GM19467 (cell line): ENCODE measurements at regions not wholly inside any gene's neighbourhood (a gene's known extent, or its start where the extent isn't known, plus 50 kb on each side); places are given as distances from the start of the nearest gene placed in this dataset.
"Not testable (repeated sequence)": the region's sequence is repeated elsewhere in the genome, so short reads cannot be mapped to it uniquely, and the experiment has no call there.

Experiments used
- ATAC-seq: cut with Tn5 transposase; IDR thresholded peaks from one replicate; pipeline ENCODE4 v1.9.1; 2021; ENCODE audit warnings: mild to moderate bottlenecking, moderate library complexity; ENCODE audit not compliant: unreplicated experiment

GRCh38 chr9:27671636-27672035, 98.4 kb upstream of the C9orf72 start:
- no peak for ATAC-seq

GRCh38 chr9:27672718-27673117, 99.4 kb upstream of the C9orf72 start:
- no peak for ATAC-seq

GRCh38 chr9:27673641-27674040, 100.4 kb upstream of the C9orf72 start:
- no peak for ATAC-seq

DNA sequence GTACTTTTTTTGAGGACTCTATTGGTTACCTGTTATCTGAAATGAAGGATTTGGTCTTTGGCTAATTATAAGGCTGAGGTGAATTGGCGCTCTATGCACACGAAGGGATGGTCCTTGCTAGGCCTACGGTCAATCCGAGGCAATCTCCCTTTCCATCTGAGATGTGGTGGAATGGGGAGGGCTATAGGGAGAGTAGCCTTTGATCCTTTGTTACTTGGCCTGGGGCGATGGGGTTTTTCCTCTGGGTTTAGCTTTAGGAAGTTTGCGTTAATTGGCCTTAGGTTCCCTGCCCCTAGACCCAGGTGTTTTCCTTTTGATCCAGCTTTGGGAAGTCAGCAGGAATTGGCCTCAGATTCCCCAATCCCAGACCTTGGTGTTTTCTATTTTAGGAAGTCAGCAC, 102.1 kb upstream of the C9orf72 start:
- ATAC-seq: no peak

DNA sequence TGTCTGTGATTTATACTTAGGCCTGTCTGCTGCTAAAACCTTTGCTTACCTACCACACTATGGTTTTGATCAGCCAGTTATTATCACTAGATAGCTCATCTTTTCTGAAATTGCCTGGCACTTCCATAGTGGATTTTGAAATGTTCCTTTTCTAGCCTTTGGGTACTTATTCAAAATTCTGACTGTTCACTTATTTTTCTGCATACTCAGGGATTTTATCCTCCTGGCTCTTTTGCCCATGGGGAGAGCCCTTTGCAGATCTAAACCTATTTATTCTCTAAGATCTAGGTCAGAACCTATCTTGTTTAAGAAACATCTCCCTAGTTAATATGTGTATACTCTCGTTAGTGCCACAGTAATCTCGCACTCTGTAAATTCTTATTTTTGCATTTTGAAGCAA, 103.5 kb upstream of the C9orf72 start:
- no peak for ATAC-seq

DNA sequence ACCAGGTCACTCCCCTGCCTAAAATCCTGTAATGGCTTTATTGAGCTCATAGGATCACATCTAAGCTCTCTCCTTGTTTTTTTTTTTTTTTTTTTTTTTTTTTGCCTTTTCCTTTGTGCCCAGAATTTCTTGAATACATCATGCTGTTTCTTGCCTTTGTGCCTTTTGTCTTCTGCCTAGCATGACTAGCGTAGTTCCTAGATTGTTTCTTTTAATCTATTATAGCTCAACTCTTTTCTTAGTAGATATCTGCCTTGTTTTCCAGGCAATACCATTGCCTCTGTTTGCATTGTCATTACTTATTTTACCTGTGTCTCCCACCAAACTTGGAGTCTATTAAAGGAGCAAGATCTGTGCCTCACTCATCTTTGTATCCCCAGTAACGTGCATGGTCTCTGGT, 106.1 kb upstream of the C9orf72 start:
- no peak for ATAC-seq

DNA sequence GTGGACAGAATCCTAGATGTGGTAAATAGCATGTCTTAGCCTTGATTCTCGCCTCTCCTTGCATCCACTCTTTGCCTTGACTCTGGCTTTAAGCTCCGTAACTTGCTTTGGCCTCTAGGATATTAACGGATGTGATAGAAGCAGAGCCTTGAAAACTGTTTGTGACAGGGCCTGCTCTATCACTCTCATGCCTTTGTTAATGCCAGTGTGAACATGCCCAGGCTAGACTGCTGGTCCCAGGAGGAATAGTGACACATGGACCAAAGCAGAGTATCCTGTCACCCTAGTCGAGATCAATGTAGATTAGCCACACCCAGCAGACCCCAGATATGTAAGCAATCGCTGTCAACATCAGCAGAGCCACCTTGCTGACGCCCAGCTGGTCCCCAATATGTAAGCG, 109.9 kb upstream of the C9orf72 start:
- ATAC-seq: no peak

DNA sequence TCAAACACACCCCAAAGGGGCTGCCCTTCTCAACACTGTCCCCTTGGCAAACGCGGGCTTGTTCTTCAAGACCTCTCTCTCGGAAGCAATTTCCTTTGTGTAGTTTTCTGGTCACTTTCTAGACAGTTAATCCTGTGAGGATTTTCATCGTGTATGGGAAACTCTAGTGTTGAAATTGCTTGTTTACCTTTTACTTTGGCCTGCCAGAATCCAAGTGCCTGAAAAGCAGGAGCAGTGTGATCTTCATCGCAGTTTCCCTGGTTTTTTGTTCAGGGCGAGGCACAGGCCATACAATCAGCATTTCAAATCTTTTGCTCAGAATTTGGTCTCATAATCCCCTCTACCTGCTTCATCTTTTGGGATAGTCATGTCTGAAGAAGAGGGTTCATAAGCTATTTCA, 115.7 kb upstream of the C9orf72 start:
- ATAC-seq: no peak

DNA sequence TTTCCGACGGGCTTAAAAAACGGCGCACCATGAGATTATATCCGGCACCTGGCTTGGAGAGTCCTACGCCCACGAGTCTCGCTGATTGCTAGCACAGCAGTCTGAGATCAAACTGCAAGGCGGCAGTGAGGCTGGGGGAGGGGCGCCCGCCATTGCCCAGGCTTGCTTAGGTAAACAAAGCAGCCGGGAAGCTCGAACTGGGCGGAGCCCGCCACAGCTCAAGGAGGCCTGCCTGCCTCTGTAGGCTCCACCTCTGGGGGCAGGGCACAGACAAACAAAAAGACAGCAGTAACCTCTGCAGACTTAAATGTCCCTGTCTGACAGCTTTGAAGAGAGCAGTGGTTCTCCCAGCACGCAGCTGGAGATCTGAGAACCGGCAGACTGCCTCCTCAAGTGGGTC, 117.5 kb upstream of the C9orf72 start:
- ATAC-seq: not testable (repeated sequence)

GRCh38 chr9:27699621-27700020, 126.3 kb upstream of the C9orf72 start:
- no peak for ATAC-seq

DNA sequence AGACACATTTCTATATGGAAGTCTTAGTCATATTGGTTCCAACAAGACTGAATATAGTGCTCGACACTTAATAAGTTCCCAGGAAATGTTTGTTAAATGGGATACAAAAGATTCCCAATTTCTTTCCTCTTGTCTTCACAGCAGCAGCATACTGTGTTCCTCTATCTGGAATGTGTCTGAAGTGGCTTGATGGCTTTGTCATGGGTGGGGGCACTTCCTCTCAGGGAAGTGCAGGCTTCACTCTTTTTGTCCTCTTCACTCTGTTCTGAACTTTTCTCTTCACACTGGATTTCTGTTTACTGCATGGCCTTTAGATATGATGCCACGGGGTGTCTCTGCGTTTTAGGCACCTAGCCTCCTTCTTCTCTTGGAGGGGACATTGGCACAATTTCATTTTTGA, 127.7 kb upstream of the C9orf72 start:
- ATAC-seq: no peak

- ATAC-seq: no peak
These were observed 128.3 kb upstream of the C9orf72 start for GRCh38 chr9:27701587-27701986.

- no peak for ATAC-seq
These were observed 130.1 kb upstream of the C9orf72 start for GRCh38 chr9:27703216-27703980.

DNA sequence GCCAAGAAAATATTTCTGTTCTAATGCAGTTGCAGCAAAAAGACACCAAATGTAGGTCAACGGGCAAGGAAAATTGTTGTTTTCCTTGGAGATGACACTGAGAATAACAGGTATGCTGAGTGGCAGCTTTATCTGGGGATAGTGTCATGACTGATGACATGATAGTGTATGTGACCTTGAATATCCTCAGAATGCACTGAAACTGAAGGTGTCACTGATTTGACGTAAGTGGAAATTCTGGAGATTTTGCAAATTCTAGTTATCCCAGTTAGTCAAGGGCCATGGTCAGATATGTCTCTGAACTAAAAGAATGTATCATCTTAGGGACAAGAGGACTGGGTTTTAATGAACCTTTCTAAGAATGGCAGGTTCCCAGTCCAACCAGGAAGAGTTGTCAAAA, 138.0 kb upstream of the C9orf72 start:
- no peak for ATAC-seq

DNA sequence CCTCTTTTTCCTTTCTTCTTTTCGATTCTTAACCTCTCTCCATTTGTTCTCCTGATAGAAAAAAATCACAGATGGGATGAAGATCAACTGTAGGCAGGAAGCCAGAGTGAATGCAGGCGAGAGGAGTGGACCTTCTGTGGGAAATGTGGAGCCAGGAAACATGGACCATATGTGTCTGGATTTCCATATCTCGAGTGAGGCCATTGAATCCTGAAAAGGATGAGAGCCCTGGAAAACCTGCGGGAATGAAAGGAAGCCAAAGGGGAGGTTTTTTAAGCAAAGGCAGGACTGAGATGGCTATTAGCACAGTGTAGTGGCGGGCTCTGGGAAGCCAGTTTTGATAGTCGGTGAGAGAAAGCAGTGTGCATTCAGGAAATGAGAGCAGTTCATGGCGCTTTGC, 139.5 kb upstream of the C9orf72 start:
- ATAC-seq: no peak

DNA sequence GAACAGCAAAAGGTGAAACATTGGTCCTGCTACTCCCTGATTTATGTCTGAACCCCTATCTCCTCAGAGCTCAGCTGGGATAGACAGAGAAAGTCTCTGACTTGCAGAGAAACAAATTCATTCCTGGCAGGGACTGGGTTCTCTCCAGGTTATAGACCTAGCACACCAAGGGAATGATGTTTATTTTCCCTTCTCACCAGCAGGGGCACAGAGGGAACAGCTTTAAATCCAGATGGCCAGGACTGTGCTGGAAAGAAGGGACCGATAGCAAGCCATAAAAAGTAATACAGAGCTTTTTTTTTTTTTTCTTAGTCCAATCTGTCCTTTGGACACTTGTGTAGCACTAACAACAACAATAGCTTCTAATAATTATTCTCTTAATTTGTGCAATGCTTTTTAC, 141.1 kb upstream of the C9orf72 start:
- no peak for ATAC-seq

DNA sequence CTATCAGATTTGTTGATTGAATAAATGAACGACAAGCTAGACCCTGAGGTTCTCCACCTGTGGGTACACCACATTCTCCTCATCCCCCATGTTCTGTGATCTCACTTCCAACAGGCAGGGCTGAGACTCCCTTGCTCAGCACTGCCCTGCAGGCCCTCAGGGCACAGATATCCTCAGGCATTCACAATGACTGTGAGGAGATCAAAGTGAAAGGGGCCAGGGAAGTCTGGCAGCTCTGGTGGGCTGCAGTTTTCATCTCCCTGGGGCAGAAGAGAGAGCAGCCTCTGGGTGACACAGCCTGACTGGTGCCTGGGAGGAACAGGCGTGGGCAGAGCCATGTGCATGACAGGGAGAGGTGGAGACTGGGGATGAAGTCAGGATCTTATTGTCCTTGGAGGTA, 142.4 kb upstream of the C9orf72 start:
- no peak for ATAC-seq

GRCh38 chr9:27717991-27718390, 144.7 kb upstream of the C9orf72 start:
- ATAC-seq: no peak

GRCh38 chr9:27719711-27720110, 146.4 kb upstream of the C9orf72 start:
- ATAC-seq: no peak

GRCh38 chr9:27722866-27723265, 149.6 kb upstream of the C9orf72 start:
- no peak for ATAC-seq

- ATAC-seq: peak; percentile 81
These were observed 153.2 kb upstream of the C9orf72 start for GRCh38 chr9:27726244-27727081.

- ATAC-seq: no peak
These were observed 159.2 kb upstream of the C9orf72 start for GRCh38 chr9:27732494-27732893.
